H4 (cell line): ENCODE measurements at regions not wholly inside any gene's neighbourhood (a gene's known extent, or its start where the extent isn't known, plus 50 kb on each side); places are given as distances from the start of the nearest gene placed in this dataset.
A peak's percentile ranks its signal among the peaks of the same experiment; 100 is the strongest.

Source experiments
- DNase-seq: peaks from one replicate; pipeline ENCODE4 v3.0.0-alpha.2; 2015; ENCODE audit warnings: low spot score

DNA sequence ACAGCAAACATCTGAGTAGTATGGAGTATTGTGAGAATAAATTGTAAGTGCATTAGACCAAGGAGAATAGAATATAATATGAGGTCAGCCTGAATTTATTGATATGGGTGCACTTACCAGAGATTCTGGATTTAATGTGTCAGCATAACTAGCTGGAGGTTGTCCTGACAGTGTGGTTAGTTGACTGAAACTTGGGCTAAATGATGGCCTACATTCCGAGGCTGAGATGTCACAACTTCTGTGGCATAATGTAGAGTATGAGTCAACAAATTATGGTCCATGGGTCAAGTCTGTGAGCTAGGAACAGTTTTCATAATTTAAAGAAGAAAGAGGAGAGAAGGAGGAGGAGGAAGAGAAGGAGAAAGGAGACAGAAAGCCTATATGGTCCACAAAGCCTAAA, 127.6 kb downstream of the QPCT start:
- no peak for DNase-seq

DNA sequence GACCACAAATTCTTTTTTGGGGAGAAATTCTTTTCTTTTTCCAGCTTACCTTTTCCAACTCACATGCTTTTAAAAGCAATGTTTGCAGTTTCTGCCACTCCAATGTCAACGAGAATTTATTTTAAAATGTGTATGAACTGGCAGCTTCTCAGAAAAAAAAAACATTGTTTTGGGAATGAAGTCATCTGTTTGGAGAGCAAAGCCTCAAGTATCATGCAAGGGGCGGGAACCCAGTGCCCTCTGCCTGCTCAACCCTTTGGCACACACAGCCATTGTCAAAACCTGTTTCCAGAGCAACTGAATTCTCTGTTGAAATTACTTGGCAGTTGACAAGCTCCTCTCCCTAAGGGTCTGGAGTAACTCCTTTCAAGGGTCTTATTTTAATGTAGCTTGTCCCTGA, 128.5 kb downstream of the QPCT start:
- DNase-seq, result peak; percentile 15

DNA sequence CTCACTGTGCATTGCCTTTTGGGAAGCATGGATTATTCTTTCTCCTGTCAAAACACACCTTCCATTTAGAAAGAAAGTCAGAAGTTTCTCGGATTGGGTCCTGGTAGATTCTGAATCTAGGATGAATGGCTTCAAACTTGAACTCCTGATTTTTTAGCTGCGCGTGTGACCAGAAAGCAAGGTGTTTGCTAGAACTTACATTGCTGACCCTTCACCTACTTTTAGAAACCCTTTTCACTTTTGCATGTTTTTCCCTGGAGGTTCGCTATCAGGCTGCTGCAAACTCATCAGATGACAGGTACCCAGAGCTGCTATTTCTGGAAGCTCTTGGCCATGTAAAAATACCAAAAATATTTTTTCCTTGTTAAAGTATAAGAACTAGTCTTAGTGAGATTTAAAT, 132.0 kb downstream of the QPCT start:
- no peak for DNase-seq

DNA sequence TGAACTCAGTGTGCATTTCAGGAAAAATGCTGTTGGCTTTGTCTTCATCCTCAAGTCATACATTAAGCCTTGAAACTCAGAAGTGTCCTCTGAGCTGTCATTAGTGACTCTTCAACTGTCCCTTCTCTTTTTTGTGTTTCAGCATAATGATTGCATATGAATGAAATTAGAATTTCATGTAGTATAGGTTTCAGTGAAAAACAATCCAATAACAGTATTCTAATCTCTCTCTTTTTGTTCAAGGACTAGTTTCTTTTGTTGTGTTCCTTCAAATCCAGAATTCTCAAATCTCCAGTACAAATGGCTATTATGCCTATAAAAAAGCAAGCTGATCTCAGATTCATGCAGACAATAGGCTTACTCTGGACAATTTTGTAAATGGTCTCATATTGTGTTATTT, 133.5 kb downstream of the QPCT start:
- DNase-seq, result no peak

DNA sequence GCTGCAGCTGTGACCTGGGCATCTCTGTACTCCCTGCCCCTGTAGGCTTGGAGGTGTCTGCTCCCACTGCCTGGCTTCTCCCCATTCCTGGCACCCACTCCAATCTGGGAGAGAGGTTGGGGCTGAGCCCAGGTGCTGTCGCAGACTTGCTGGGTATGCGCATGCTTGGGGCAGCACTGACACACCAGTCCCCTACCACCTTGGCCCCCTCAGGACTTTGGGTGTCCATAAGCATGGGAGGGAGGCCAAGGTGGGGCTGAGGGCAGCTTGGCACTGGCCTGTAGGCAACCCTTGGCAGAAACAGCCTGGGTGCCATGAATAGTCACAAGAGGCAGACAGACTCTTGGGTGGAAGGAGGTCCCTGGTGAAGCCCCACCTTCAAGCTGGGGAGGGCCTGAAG, 136.8 kb downstream of the QPCT start:
- no peak for DNase-seq

DNA sequence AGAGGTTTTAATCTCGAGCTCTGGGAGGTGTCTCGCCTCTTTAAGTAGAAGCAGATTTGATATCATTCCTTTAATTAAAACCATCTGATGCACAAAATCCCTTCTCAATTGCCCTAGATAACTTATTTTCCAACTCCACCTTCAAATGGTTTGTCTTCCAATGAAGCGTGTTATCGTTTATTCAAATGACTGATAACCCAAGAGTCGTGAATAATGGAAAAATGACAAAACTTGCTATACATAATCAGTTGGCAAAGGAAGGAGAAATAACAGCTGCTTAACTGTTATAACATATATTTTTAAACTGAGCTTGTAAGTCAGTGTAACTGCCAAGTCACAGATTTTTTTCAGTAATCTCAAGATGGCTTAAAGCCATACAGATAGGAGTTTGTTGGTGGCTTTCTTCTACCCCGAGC, 144.6 kb downstream of the QPCT start:
- no peak for DNase-seq

DNA sequence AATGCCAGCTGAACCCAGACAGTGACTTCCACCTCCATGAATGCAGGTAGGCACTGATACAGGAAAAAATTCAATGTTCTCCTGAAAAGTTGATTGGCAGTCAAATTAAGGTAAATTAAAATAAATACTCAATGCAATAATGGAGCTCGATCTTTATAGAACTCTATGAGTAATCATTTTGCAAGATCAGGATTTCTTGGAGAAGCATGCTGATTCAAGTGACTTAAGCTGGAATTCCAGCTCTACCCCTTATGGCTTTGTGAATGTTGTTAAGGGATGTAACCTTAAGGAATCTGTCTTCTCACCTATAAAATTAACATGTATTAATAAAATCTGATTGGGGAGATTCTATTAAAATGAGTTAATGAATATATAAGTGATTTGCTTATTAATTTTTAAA, 145.1 kb downstream of the QPCT start:
- DNase-seq, result no peak

DNA sequence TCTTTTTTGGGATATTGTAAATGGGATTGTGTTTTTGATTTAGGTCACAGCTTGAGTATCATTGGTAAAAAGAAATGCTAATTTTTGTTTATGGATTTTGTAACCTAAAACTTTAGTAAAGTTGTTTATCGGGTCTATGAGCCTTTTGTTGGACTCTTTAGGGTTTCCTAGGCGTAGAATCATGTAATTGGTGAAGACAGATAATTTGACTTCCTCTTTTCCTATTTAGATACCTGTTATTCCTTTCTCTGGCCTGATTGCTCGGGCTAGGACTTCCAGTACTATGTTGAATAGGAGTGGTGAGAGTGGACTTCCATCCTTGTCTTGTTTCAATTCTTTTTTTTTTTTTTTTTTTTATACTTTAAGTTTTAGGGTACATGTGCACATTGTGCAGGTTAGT, 149.0 kb downstream of the QPCT start:
- no peak for DNase-seq

DNA sequence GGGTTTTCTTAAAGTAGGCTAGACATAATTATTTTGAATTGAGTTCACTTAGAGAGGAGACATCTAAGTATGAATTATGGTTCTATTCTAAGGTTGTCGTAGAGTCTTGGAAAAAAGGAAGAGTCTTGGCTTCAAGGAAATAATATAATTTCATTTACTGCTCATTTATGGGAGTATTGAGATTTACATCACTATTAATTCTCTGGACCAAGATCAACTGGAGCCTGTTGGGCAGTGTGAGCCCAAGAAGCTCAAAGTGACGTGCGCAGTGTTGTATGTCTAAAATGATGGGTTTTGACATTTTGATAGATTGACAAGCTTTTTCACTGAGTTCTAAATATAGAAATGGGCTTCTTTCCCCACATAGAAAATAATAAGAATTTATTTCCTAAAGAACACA, 154.7 kb downstream of the QPCT start:
- no peak for DNase-seq

DNA sequence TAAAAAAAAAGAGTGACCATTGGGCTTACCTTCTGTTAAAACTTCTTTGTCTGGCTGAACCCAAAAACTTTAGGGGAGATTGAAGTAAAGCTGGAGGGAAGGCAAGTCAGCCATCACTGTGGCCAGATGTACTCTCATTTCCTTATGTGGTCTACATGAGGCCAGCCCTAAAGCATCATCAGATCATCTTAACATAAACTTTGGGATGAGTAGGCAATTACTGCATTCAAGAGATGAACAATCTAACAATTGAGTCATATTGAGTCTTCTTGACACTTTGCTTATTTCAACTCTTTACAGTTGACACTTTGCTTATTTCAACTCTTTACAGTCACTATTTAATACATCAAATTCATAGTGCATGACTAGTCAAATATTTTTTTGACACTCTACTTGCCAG, 155.6 kb downstream of the QPCT start:
- no peak for DNase-seq

DNA sequence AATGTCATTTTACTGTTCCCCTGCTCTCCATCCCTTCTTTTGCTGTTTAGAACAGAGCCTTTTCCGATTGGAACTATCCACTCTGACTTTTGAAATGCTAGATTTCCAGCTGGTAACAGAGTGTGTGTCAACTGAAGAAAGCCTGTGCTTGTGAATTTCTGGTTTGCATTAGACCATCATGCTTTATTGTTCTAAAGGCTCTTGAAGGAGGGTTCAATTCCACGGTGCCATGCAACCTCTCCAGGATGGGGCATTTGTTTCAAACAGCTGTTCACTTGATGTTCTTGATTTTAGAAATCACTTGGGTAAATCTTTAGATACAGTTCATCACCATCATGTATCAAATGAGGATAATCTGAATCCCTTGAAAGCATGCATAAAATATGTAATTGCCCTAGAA, 156.7 kb downstream of the QPCT start:
- no peak for DNase-seq

DNA sequence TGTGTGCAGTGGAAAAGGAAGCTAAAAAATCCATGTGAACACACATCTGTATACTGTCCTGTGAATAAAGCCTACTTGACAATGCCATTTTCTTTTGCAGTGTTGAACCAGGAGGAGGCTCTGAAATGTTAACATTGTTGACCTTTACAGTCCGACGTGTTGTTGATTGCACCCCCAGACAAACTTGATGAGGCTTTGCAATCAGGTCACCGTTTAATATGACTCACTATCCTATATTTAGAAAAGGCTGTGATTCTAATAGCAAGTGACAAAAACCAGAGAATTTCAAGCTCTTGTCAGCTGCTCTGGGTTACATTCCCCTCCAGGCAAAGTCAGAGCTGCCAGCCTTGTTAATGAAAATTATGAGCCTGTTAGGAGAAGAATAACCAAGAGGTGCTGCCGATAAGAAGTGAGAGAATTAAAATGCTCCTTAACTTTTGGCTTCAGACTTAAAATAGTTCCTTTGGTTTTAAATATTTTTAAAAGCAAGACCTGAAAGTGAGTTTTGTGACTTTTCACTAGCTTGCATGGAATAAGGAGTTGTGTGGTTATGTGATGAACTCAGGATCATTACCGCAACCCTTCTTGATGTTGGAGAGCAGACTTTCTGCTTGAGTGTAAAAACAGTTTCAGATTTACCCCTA, 162.1 kb downstream of the QPCT start:
- no peak for DNase-seq

DNA sequence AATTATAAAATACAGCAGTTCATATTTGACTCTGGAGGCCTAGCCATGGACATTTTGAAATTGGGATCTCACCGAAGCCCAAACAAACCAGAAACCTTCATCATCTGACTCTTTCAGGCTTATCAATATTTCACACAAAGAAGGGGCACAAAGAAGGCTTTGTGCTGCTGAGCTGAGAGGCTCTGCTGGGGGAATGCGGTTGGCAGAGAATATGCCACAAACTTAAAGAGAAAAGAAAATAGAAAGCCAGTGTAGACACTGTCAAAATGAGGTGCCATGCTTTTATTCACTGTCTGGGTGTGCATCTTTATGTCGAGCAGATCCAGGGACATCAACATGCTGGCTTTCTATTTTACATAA, 162.6 kb downstream of the QPCT start:
- DNase-seq, result no peak

DNA sequence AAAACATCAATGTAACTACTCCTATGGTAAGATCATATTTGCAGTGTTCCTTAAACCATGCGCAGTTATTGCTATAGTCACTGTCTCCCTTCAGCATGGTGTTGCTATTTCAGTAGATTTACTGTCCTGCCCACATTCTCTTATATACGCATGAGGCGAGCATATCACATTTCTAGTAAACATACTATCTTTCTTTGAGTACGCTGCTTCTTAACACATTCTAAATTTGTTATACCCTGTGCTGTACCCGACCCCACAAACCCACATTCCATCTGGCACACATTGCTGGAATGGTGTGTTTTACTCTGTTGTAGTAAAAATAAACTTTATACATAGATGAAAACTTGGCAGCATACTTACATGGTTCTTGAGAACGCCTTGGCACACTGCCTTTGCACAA, 163.3 kb downstream of the QPCT start:
- DNase-seq, result no peak

DNA sequence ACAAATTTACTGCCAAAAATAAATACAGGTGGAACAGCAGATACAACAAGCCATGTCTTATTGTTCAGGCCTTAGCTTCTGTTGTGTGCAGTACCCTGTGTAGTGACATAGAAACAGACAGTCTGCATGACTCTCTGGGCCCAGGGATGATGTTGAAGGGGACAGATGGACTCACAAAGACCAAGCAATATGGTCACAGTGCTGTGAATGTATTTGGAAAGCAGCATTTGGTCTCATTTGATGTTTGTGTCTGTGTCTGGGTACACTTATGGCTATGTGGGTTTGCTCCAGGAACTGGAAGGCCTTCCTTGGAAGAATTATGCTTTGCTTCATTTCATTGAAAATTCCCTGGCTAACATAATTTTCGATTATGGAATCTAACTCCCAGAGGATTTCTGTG, 158.5 kb downstream of the CDC42EP3 start:
- DNase-seq, result no peak

DNA sequence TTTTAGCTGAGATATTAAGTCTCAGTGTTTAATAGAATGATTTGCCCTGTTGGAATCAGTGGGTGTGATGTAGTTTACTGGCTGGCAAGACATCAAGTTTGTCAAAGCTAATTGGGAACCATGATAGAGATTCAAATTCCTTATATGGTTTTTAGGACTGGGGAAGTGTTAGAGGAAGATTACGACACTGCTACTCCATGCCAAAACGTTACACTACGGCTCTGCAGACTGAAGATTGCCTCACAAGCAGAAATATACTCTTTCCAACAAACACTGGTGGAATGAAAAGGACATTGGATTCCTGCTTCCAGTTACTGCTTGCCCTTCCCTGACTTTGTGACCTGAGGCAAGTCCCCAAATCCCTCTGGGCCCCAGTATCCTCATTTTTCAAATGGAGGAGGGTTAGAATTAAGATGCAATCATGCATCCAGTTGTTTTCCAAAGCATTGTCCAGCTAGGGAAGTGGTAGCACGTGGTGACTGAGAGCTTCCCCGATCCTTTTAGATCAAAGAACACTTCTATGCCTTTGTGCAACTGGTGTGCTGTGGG, 147.6 kb downstream of the CDC42EP3 start:
- peak; percentile 6 for DNase-seq

DNA sequence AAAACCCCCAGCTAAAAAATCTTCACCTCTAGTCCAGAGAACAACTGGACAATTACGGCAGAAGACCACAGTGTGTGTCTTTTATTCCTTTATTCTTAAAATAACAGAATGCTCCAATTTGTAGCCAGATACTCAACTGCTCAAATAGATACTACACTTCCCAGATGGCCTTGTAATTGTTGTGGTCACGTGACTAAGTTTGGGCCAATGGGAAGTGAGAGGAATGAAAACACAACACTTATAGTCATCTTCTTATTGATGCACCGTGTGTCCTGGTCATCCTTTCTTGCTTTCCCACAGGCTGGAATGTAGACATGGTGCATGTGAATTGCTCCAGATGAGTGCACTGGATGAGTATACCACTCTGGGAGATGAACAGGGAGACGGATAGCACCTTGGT, 145.1 kb downstream of the CDC42EP3 start:
- DNase-seq, result no peak

DNA sequence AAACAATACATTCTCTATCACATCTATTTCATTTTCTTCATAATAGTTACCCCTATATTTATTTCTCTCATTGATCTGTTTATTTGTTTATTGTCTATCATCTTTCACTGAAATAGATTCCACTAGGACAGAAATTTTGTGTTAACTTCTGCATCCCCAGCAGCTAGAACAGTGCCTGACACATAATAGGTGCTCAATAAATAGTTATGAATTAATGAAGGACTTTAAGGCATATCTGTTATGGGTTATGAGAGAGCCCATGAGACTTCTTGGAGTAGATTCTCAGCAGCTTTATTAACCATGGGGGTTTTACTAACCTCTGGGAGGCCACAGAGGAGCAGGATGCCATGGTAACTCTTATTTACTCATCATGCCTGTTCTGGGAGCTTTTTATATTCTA, 144.6 kb downstream of the CDC42EP3 start:
- DNase-seq, result no peak

DNA sequence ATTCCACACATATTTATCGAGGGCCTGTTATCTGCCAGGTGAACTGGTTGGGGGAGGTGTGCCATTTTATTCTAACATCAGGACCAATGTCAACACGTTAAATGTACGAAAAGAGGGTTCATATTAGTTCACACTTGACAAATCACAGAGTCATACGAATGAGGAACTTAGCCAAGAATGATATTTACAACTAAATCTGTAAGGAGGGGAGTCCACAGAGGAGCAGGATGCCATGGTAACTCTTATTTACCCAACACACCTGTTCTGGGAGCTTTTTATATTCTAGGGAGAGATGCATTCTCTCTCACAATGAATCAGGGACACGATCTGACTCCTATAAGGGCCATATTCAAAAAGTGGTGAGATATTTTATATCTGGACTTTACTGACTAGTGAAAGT, 144.1 kb downstream of the CDC42EP3 start:
- DNase-seq, result no peak

DNA sequence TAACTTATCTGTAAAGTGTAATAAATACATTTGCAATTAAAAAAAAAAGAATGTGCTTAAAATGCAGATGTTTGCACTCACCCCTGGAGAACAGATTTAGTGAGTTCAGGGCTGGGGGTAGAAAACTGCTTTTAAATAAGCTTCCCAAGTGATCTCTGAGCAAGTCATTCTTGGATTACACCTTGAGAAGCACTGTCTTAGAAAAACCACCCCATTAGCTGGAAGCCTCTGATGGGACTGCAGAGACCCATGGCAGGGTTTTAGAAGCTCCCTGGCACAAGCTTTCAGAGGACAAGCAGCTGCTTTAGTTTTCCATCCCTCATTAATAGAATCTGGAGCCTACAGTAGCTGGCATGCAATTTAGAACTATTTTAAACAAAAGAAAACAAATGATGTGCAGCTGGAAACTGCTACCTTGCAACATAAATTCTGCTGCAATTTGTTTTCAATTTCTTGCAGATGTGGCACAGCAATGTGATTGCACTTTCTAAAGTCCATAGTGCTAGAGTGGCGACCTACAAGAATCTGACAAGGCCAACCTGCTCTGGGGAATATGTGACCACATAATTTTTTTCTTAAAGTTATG, 141.5 kb downstream of the CDC42EP3 start:
- DNase-seq, result no peak

DNA sequence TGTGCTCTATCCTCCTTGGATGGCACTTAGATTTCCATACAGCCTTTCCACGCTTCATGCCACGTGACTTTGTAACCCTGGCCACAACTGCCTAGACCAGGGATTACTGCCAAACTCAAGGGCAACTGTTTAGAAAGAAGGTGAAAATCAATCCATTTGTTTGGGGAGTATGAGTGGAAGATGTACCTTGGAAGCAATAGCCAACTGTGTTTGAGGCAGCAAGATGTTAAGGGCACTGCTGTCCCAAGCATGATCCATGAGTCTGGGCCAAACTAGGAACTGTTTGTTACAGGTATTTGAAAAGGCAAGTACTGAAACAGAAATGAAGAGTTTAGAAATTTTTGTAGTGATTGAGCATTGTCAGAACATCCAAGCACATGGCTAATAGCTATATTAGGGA, 138.9 kb downstream of the CDC42EP3 start:
- no peak for DNase-seq

DNA sequence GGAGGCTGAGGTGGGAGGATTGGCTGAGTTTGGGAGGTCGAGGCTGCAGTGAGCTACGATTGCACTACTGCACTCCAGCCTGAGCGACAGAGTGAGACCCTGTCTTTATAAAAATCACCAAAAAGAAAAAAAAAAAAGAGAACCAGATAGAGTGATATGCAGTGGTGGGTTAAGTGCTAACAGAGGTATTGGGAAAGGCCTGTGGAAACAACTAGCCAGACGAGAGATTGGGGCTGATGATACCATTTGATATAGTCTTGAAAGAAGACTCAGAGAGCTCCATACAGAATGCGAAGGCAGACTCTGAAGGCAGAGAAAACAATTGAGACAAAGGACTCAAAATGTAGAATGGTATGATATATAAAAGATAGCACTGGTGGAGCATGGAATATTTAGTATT, 134.1 kb downstream of the CDC42EP3 start:
- no peak for DNase-seq

DNA sequence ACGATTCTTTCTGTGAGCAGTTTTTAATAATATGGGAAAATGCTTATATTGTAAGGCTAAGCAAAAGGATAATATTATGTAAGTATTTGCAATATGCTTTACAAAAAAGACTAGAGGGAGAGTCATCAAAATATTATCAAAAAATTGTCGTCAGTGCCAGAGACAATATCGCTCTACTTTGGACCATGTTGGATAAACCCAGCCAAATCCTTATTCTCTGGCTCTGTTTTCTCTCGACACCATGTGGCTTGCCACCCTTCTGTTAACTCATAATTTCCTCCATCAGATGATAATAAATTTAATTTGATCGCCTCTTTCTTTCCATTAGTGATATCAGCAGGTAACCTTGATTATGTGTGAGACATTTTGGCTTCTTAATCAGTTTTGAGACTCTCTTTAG, 129.9 kb downstream of the CDC42EP3 start:
- DNase-seq, result no peak

DNA sequence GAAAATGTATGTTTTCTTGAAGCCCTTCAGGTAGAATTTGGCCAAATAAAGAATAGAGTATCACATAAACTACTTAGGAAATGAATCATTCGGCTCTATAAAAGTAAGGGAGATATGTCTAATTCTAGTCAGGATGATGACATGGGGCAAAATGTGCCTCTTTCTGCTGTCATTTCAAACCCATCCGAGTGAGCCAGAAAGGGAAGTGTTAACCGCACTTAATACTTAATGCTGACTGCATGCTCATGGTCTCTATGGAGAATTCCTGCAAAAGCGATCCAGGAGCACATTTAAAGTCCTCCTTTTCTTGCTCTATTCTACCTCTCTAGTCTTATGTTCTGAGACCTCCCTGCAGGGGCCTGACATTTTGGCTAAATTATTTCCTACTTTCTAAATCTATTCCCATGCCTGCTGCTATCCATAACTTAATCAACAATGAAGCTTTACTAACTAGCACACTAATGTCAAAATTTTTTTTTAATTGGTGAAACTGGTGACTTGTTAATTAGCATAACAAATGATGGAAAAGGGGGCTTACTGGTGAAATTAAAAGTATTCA, 127.4 kb downstream of the CDC42EP3 start:
- no peak for DNase-seq
